Stimulated activated CD4-positive, alpha-beta T cell treated with anti-CD3 and anti-CD28 coated beads, TNF-alpha, amount 100 ng/mL, for 4 hours (primary cell): ENCODE measurements at regions not wholly inside any gene's neighbourhood (a gene's known extent, or its start where the extent isn't known, plus 50 kb on each side); places are given as distances from the start of the nearest gene placed in this dataset.
"Not testable (repeated sequence)": the region's sequence is repeated elsewhere in the genome, so short reads cannot be mapped to it uniquely, and the experiment has no call there.

ENCODE experiments used
- DNase-seq, 3 experiments: peaks; one replicate each; pipeline ENCODE4 v3.0.0-alpha.2; 2020; ENCODE audit warnings: low read depth in 3 of 3

DNA sequence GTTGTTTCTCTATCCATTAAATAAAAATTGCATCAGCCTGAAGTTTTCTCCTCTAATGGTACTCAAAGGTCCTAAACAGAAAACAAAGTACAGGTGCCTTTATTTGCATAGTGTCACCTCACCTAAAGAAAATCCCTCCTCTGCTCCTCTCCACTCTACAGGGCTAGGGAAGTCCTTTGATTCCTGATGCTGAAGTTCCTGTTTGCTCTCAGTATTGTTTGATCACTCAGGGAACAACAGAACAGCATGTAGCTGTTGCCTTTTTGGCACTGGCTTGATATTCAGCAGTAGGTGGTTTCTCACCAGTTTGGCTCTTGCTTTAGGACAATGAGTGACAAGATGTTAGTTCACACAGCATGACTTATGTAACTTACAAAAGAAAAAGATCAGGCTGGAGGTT lies 156.2 kb upstream of the SLC7A11 start:
- DNase-seq, result no peak

DNA sequence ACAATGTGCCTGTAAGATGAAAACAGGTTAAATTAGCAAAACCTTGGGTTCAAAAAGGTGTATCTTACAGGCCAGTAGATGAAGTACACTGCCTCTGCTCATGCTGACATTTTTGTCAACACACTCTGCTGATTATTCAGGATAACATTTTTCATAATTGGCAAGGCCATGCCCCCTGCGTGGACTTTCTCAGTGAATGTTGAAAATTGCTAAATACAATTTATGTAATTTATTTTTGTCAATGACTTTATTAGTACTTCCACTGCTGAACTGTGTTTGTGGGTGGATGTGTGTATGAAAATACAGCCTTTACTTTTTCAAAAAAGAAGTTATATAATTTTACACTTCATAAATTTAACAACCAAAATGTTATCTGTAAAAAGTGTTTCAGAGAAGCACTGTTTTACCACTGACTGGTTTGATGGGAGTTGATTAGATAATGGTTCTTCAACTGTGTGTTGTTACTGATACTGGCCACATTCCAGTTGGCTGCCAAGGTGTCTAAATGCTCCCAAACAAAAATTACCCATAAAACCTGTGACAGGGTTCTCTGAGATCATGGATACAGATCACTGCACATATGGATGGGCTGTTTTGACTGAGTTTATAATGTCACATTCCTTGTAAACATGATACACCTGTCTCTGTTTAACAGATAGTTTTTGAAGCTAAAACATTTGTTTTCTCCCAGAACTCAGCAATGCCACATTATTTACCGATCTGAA lies 151.9 kb upstream of the SLC7A11 start:
- no peak for DNase-seq

DNA sequence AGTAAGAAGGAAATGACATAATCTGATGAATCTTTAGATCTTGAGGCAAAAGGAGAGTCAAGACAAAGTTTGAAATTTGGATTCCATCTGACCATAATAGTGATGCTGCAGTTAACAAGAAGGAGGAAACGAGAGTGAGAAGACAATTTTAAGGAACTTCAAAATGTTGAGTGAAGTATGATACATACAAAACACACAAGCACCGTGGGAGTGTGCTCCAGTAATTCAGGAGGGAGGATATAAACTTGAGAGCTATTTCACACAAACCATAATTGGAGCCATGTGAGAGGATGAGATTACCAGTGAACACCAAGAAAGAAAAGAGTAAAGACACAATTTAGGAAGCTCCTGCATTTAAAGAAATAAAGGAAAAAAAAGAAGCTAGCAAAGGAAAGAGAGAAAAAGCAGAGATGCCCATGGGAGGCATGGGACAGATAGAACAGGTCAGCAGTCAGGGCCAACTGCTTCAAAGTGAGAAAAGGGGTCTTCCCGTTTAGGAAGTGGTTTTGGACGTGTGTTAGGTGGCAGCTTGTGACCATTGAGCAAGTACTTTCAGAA lies 150.7 kb upstream of the SLC7A11 start:
- DNase-seq, result no peak

DNA sequence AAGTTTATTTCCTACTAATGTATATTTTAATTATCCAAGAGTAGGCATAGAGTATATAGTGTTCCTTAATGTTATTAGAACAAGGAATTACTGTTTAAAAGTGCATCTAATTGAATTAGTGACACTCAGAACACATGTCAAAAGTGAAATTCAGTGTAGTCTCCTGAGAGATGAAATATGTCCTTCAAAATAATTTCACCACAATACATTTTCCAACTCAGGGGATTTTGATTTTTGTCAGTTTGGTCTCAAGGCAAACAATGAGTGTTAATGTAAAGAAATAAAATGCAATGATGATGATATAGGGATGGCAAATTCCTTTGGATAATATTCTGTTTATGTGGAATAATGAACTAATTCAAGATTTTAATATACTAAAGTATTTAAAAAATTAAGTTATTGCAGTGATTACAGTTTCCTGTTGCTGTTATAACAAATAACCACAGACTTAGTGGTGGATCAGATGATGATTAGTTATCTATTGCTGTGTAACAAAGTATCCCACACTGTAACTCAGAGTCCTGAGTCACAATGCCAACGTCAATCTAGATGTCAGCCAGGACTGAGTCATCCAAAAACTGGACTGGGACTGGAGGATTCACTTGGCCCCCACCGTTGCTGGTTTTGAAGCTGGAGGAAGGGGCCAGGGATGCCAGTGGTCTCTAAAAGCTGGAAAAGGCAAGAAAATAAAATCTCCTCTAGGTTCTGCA lies 148.0 kb upstream of the SLC7A11 start:
- no peak for DNase-seq

DNA sequence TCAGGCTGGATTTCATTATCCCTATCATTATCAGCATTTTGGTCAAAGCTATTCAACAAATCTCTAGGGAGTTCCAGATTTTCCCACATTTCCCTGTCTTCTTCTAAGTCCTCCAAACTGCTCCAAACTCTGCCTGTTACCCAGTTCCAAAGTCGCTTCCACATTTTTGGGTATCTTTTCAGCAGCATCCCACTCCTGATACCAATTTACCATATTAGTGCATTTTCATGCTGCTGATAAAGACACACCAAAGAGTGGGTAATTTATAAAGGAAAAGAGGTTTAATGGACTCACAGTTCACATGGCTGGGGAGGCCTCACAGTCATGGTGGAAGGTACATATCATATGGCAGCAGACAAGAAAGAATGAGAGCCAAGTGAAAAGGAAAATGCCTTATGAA lies 132.8 kb upstream of the SLC7A11 start:
- no peak for DNase-seq

DNA sequence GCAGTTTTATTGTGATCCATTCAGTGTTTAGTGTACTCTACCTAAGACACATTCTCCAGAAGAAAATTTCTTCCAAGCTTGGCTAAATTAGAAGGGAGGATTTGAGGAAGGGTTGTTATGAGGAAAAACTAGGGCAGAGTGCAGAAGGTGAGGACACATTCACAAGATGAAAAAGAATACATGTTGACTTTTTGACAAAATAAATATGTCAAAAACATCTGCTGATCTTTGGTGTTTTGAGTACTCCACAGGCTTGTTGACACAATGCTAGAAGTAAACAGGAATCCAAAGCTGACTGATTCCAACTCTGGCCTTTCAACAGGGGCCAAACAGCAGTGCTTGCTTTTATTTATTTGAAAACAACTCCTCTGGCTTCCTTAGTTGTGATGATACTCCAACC lies 125.8 kb upstream of the SLC7A11 start:
- no peak for DNase-seq

DNA sequence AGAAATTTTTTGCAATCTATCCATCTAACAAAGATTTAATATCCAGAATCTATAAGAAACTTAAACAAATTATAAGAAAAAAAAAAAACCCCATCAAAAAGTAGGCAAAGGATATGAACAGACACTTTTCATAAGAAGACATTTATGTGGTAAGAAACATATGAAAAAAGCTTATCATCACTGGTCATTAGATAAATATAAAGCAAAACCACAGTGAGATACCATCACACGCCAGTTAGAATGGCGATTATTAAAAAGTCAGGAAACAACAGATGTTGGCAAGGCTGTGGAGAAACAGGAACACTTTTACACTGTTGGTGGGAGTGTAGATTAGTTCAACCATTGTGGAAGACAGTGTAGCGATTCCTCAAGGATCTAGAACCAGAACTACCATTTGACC lies 110.3 kb upstream of the SLC7A11 start:
- not testable (repeated sequence) for DNase-seq

DNA sequence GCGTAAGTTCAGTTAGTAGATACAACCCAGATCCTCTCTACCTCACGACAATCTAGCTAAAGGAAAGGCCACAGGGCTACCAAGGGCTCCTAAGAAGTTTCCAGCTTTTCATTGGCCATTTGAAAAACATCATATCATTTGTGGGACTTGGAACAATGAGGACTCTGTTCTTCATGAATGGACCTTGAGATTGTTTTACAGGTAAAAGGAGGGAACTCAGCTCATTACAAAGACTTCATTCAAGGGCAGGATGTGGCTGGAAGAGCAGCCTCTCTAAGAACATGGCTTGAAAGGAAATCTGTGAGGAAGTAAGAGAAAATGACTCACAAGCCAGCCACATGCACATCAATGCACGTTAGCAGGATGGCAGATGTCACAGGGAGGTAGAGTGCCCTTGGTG lies 105.9 kb upstream of the SLC7A11 start:
- no peak for DNase-seq

DNA sequence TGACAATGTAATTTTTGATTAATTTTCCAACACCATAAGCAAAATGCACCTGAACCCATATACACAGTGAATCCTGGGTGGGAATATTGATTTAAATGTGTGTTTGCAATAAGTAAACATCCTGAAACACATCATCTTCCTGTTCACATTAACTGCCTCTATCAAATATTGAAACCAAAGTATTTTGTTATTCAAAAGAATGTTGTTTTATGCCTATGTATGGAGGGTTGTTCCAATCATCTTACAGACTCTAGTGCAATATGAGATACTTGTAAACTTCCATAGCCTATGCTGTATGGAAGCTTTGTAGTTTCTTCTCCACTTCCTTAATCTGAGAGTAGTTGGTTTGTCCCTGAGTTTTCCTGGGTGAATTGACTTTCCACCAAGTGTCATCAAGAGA lies 105.4 kb upstream of the SLC7A11 start:
- no peak for DNase-seq

DNA sequence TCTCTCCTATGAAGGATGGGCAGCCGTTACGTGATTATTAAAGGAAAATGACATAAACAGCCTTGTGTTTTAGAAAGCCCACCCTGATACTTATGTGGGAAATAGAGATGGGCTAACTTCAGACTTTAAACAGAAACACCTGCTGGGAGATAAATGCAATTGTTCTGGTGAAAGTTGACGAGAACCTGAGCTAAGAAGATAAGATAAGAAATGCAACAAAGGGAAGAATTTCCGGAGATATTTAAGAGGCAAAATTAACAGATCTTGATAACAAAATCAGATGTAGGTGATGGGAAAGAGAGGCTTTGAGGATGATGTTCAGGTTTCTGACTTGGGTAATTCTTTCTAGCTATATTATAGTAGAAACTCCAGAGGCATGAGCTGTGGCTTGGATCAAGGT lies 102.7 kb upstream of the SLC7A11 start:
- DNase-seq, result no peak

DNA sequence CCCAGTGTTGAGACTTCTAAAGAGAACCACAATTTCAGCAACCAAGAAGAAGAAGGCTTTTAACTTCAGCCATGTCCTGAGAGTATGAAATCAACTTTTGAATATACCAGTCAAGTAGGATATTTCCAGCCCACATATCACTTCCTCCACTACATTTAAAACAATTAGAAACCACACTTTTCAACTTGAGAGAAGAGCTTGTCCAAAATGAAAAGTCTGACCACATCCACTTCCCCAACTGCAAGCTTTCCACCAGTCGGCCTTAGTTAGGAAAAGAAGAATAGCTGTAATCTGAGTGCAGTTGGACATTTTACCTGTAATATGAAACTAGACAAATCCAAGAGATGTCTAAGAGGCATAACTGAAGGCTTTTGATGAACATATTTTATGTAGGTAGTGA lies 101.9 kb upstream of the SLC7A11 start:
- no peak for DNase-seq

DNA sequence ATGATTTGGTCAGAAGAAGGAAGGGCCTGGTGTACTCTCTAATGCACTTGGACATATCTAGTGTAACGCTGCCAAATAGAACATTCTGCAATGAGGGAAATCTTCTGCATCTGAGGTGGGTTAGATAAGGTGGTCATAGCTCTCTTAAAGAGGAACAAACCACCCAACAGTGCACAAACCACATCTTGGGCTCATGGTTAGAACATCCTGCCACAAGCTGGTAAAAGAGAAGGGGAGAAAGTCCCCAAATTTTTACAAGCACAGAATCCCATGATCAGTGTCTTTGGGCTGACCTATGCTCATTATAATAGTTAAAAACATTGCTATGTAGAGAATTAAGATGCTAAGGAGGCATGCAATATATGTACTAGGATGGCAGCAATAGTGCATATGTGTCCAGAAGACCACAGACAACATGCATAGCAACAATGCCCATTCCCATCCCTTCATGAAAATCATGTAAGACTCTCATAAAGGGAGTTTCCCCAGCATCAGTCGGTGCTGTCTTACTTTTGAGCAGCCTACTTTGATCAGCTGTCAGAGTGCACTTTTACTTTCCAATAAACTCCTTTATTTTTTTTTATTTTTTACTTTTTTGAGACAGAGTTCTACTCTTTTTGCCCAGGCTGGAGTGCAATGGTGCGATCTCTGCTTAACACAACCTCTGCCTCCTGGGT lies 99.7 kb upstream of the SLC7A11 start:
- DNase-seq, result no peak

DNA sequence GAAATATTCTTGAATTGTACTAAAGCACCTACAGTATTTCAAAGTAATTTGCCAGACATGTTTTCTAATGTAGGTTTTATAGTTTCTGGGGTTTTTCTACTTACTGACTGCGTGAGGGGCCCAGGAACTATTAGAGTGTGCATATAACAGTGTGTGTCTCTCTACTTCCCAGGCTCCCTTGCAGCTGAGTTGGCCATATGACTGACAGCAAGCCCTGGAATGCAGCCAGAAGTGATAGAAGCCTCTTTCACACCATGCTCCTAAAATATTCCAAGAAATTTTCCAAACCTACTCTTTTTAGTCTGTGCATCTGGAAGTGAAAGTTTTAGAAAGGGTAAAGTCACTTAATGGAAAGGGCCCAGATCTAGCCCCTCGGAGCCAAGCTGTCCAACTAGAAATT lies 96.7 kb upstream of the SLC7A11 start:
- DNase-seq, result no peak

DNA sequence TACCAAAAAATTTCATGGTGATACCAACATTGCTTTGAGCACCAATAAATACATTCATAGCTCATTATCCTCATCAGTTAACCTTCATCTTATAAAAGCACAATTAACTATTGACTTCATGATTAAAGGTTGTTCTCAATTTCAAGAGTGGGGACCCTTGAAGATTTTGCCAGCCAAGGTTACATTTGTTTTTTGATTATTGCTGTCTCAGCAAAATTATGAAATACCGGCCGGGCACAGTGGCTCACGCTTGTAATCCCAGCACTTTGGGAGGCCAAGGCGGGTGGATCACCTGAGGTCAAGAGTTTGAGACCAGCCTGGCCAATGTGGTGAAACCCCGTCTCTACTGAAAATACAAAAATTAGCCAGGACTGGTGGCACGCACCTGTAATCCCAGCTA lies 96.1 kb upstream of the SLC7A11 start:
- not testable (repeated sequence) for DNase-seq

DNA sequence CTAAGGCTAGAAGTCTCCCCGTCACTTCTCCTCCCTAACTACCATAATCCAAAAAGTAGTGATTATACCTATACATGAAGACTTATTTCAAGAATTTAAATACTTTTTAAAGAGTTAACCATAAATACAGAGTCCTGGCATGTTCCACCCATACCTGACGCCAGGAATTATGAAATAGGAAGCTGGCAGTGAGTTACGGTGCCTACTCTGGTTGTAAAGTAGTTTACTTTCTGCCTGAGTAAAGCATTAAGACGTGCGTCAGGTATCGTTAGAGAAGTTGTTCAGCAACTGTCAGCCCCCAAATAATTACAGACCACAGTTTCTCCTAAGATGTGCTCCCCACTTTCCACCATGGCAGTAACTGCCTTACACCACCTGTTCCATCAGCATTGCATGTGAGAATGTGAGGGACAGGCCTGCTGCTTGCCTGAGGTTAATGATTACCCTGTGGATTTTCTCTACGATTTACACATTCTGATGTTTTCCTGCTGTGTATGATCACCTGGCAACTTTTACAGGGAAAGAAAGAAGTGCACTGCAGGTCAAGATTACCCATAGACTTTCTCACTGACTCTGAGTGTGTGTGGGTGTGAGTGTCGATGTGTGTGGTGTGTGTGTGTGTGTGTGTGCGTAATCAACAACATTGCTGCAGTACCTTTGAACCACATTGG lies 92.3 kb upstream of the SLC7A11 start:
- DNase-seq, result no peak

DNA sequence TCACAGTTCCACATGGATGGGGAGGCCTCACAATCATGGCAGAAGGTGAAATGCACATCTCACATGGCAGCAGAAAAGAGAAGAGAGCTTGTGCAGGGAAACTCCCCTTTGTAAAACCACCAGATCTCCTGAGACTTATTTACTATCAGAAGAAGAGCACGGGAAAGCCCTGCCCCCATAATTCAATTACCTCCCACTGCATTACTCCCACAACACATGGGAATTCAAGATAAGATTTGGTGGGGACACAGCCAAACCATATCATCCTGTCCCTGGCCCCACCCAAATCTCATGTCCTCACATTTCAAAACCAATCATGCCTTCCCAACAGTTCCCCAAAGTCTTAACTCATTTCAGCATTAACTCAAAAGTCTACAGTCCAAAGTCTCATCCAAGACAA lies 90.3 kb upstream of the SLC7A11 start:
- DNase-seq, result not testable (repeated sequence)

DNA sequence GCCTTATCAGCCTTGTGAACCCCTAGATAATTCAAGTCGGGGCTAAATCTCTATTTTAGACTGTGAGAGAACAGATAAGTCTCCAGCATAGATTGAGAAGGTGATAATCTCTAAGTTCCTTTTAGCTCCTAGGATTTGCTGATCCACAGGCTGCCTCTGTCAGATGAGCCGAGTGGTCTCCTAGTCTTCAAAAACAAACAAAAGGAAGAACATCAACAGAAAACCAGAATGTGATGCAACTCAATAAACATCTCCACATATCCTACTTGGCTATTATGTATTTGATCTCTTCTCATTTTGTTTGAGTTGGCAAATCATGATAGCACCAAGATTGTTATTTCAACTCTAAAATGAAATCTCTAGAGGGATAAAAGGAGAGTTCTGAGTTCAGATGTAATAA lies 88.4 kb upstream of the SLC7A11 start:
- DNase-seq, result no peak

DNA sequence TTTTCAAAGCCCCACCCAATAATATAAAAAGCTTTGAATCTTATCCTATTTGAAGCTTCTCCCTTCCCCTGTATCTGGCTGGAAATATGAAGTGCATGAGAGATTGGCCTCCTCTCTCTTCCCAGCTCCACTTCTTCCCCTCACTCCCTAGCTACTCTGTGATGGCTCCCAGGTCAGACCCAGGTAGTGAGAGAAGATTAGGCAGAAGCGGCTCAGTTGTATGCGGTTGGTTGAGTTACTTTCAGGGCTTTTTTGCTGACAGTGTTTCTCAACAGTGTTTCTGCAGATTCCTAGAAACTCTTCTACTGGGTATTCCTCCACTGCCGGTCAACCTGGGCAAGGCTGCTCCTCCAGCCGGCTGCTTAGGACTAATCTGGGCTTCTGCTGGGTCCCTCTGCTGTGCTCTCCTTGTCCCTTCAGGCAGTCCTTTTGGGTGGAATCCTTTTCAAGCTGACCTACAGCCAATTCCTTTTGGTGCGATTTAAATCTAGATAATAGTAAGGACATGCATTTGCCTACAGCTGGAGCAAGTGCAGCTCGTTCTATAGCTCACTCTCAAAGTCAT lies 87.4 kb upstream of the SLC7A11 start:
- DNase-seq, result no peak

DNA sequence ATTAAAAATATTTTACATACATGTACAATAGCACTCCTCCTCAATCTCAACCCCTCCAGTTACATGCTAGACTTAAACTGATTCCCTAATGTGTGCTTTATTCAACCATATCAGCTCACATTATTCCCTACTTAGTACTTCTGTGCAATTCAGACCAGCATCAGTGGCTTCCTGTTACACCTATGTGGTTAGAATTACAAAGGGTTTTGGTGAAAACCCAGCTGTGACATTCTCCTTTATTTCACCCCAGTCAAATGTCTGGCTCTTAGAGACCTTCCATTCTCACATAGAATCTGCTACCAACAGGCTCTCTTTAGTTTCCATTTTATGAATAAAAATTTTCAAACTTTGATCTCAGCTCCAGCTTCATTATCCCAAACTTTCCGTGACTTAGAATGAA lies 85.2 kb upstream of the SLC7A11 start:
- no peak for DNase-seq

DNA sequence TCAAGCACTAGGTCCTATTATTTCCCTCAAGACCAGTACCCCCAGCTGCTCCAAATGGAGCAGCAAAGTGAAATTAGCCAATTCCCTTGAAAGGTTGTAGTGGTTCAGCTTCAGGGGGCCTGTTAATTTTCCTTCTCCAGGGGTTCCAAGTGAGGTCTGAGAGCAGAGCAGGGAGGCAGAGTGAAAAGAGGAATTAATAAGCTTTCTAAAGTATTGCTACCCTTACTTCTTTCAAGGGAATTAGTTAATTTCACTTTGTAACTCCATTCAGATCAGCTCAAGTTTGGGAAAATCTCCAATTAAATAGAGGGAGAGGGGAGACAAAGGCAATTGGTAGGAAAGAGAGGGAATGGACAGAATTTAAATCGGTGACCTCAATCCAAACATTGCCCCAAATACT lies 78.7 kb upstream of the SLC7A11 start:
- DNase-seq, result no peak

DNA sequence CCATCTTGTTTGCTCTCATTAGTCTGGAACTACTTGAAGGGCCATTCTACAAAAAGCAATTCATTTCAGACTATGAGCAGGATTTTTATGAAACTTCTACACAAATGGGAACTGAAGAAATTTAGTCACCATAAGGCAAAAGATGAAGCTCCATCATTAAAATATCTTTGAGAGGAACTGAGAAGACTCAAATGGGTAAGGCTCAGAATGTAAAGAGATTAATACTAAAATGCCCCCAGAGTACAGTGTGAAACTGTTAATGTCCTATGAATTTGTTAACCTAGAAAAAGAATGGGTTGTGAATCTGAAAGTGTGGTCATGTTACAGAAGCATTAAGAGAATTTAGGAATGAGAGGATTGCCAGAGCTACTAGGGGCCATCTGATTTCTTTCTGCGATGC lies 77.9 kb upstream of the SLC7A11 start:
- DNase-seq, result no peak

DNA sequence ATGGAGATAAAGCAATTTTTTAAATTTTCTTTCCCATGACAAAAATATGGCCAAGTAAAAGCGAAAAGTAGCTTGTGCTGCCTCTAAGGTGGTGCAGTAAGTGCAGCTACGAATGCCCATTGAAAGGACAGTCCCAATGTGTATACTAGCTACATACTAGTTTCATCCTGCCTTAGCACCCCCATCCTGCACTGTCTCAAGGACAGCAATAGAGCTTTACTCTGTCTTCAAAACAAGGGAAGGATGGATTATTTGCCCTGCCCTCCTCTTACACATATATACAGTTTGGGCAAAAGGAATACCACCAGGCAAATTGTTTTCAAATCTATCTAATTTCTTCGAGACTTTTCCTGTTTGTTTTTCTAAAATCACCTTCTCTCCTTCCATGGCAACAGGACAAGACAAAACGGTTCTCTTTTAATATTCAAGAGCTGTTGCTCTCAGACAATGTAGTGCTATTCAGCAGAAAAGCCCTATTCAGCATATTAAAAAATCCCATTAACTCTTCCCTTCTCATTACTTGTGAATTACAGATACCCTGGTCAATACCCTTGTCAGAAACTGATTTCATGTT lies 75.1 kb upstream of the SLC7A11 start:
- no peak for DNase-seq
